HepG2 (cell line): ENCODE measurements at regions not wholly inside any gene's neighbourhood (a gene's known extent, or its start where the extent isn't known, plus 50 kb on each side); places are given as distances from the start of the nearest gene placed in this dataset.

Source experiments
- ATAC-seq: fragments of 200-7000 bp; cut with Tn5 transposase; 3 replicates; pipeline ENCODE4 v1.9.1; 2020; ENCODE audit warnings: mild to moderate bottlenecking, moderate library complexity
- BruUV-seq: library from RNA; stranded (reverse); fragments of 400-500 nt; replicated peaks from 2 replicates; lab custom pipeline; 2021; lab: Mats Ljungman, UMichigan
- CTCF ChIA-PET: fragments of 300-600 bp; formaldehyde crosslinking; extraction: SDS; loops from one replicate; lab custom pipeline; 2021; ENCODE audit warnings: low total read pairs, inconsistent platforms, low intra/inter-chr PET ratio; lab: Yijun Ruan, JAX
- POLR2A ChIA-PET: fragments of 350-600 bp; sonication (Branson Sonifier 250); formaldehyde crosslinking; loops from one replicate; lab custom pipeline; 2020; ENCODE audit warnings: antibody characterized with exemption, inconsistent platforms; lab: Yijun Ruan, JAX
- DNase-seq: peaks from one replicate; pipeline ENCODE4 v3.0.0-alpha.2; 2015; ENCODE audit warnings: low spot score
- FAIRE-seq: peaks from 3 replicates; lab custom pipeline; 2011; peaks lifted over from hg19 to GRCh38; lab: Jason Lieb, UNC
- H2AFZ ChIP-seq: one replicate; pipeline ENCODE4 v1.6.1; 2011; ENCODE audit warnings: low read length, inconsistent platforms
- H3K27ac ChIP-seq: fragments of 300-600 bp; 3 replicates; pipeline ENCODE4 v1.8.0; 2011; ENCODE audit warnings: mixed run types, mild to moderate bottlenecking, mixed read lengths, low read length, inconsistent platforms; ENCODE audit not compliant: insufficient read depth; ENCODE audit errors: extremely low read length
- H3K27me3 ChIP-seq, 2 experiments: fragments of 200-600 bp in 1 of 2; 2 replicates in 1 of 2; 3 replicates in 1 of 2; pipeline versions ENCODE4 v1.6.0 to v1.8.0; 2011; ENCODE audit warnings: low read length in 2 of 2, mild to moderate bottlenecking in 2 of 2, moderate library complexity in 2 of 2, inconsistent platforms in 1 of 2; ENCODE audit not compliant: insufficient read depth in 2 of 2, control insufficient read depth in 1 of 2
- H3K36me3 ChIP-seq, 2 experiments: fragments of 200-600 bp in 1 of 2; replicated peaks in 1 of 2; 2 replicates in 1 of 2; 3 replicates in 1 of 2; pipeline versions ENCODE4 v1.5.1 to v1.8.0; 2011; ENCODE audit warnings: low read length in 2 of 2, inconsistent platforms in 1 of 2; ENCODE audit not compliant: insufficient read depth in 2 of 2, control insufficient read depth in 1 of 2
- H3K4me1 ChIP-seq: 2 replicates; pipeline ENCODE4 v1.5.1; 2012; ENCODE audit warnings: low read length, inconsistent platforms; ENCODE audit not compliant: insufficient read depth
- H3K4me2 ChIP-seq: 2 replicates; pipeline ENCODE4 v1.6.0; 2011; ENCODE audit warnings: low read depth, low read length, inconsistent platforms
- H3K4me3 ChIP-seq, 3 experiments: fragments of 200-600 bp in 1 of 3; sonication (generic), shearing (Covaris generic) in 1 of 3; replicated peaks in 1 of 3; 2 replicates each; pipeline ENCODE4 v1.5.1; 2011 to 2016; ENCODE audit warnings: low read length in 3 of 3, inconsistent platforms in 2 of 3, low read depth in 2 of 3, mild to moderate bottlenecking in 2 of 3, control low read depth in 1 of 3, mixed read lengths in 1 of 3; ENCODE audit not compliant: insufficient read depth in 1 of 3
- H3K79me2 ChIP-seq: one replicate; pipeline ENCODE4 v1.6.1; 2011; ENCODE audit warnings: low read length, inconsistent platforms; ENCODE audit not compliant: insufficient read depth
- H3K9ac ChIP-seq: 2 replicates; pipeline ENCODE4 v1.6.0; 2011; ENCODE audit warnings: mild to moderate bottlenecking, low read depth, low read length, inconsistent platforms; ENCODE audit not compliant: insufficient read depth
- H3K9me3 ChIP-seq: 2 replicates; pipeline ENCODE4 v1.5.1; 2012; ENCODE audit warnings: mild to moderate bottlenecking, low read length
- H4K20me1 ChIP-seq: 2 replicates; pipeline ENCODE4 v1.6.0; 2011; ENCODE audit warnings: inconsistent platforms, mild to moderate bottlenecking, low read length, moderate library complexity; ENCODE audit not compliant: insufficient read depth
- FOSL2 ChIP-seq: sonication (generic); formaldehyde crosslinking; IDR thresholded peaks from 2 replicates; pipeline ENCODE4 v1.4.0; 2020; ENCODE audit warnings: missing genetic modification reagents
- GLI4 ChIP-seq: sonication (generic); formaldehyde crosslinking; IDR thresholded peaks from 2 replicates; pipeline ENCODE4 v1.5.1; 2020; ENCODE audit warnings: missing genetic modification reagents, mild to moderate bottlenecking, moderate library complexity, borderline replicate concordance
- MED1 ChIP-seq: sonication (generic); formaldehyde crosslinking; IDR thresholded peaks from 2 replicates; pipeline ENCODE4 v1.4.0; 2020; ENCODE audit warnings: missing genetic modification reagents
- RNF2 ChIP-seq: fragments of 450-650 bp; conservative IDR thresholded peaks from 2 replicates; pipeline ENCODE4 v1.6.1; 2016; ENCODE audit warnings: low read depth
- SP2 ChIP-seq: sonication (generic); formaldehyde crosslinking; IDR thresholded peaks from 2 replicates; pipeline ENCODE4 v1.5.1; 2020; ENCODE audit warnings: mild to moderate bottlenecking, missing genetic modification reagents
- WIZ ChIP-seq: sonication (generic); formaldehyde crosslinking; IDR thresholded peaks from 2 replicates; pipeline ENCODE4 v1.5.1; 2020; ENCODE audit warnings: mild to moderate bottlenecking, missing genetic modification reagents
- ZNF121 ChIP-seq: sonication (generic); formaldehyde crosslinking; IDR thresholded peaks from 2 replicates; pipeline ENCODE4 v1.5.0; 2020; ENCODE audit warnings: mild to moderate bottlenecking, missing genetic modification reagents
- ZNF672 ChIP-seq: sonication (generic); formaldehyde crosslinking; IDR thresholded peaks from 2 replicates; pipeline ENCODE4 v1.8.1; 2022; ENCODE audit warnings: missing genetic modification reagents
- ZNF770 ChIP-seq: sonication (generic); formaldehyde crosslinking; IDR thresholded peaks from 2 replicates; pipeline ENCODE4 v1.5.0; 2020; ENCODE audit warnings: mild to moderate bottlenecking, missing genetic modification reagents
- ZNF775 ChIP-seq: sonication (generic); formaldehyde crosslinking; IDR thresholded peaks from 2 replicates; pipeline ENCODE4 v1.4.0; 2020; ENCODE audit warnings: missing genetic modification reagents, mild to moderate bottlenecking, moderate library complexity, borderline replicate concordance
- WGBS: methylation state at CpG from one replicate; pipeline ENCODE4 v1.1.6; 2017; ENCODE audit warnings: low lambda C conversion rate; 5-methylcytosine and 5-hydroxymethylcytosine counted together
- in situ Hi-C: cut with HindIII; loops from 2 replicates; pipeline ENCODE4 v1.10.0; 2017; ENCODE audit warnings: low pct_unique_long_range_greater_than_20kb; ENCODE audit not compliant: extremely low pct_ligation_motif_present
- intact Hi-C: fragments of 100-400 bp; cut with micrococcal nuclease; formaldehyde crosslinking; loops from one replicate; pipeline ENCODE4 v1.10.0; 2022; ENCODE audit not compliant: unreplicated experiment

DNA sequence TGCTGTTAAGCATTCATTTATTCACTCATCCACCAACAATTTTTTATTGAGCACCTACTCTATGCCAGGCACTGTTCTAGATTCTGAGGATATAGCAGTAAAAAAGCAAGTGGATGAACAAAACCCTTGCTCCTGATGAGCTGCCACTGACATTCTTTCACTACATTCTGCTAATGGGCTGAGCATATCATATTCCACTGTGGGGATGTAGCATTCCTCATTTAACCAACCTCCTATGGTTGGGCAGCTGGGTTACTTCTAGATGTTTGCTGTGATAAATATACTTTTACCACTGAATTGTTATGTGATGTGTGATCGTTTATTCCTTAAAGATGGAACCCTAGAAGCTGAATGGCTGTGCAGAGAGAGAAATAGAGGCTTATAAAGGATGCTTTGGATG, 176.9 kb downstream of the MN1 start:
- no TSS peak for BruUV-seq
- Histone ChIP-seq H3K4me1 (peaks cover 33% of the 10 kb centered on the region), H3K9ac (no peak overlapping the region), H3K36me3 (no peaks in the 10 kb centered on the region), H3K4me3 (no peak overlapping the region), H3K4me2 (no peak overlapping the region), H3K27ac (no peak overlapping the region), H3K79me2 (no peaks in the 10 kb centered on the region), H3K27me3 (peaks cover 0 to 11% of the 10 kb centered on the region in 2 experiments; a peak in 4 of 5 replicates), H3K9me3 (no peaks in the 10 kb centered on the region), H2AFZ (no peak overlapping the region), H4K20me1 (no peaks in the 10 kb centered on the region)
- ChIA-PET CTCF (no interaction called here), POLR2A (no interaction called here)
- in situ Hi-C loops (no loop called here), intact Hi-C loops (loop anchor here (5.0 kb wide), 1 partner anchor 217 kb away; no protein-coding TSS in a partner anchor)
- 0% methylated on average over 1 of the region's 1 CpG for WGBS
- ATAC-seq = no peak
- FAIRE-seq = no peak
- no peak for TF ChIP-seq SP2 (CRISPR knock-in tag)
- no peak for TF ChIP-seq RNF2
- TF ChIP-seq ZNF672 (CRISPR knock-in tag) = no peak
- no peak for TF ChIP-seq GLI4 (CRISPR knock-in tag)
- TF ChIP-seq MED1 (CRISPR knock-in tag) = no peak
- TF ChIP-seq ZNF775 (CRISPR knock-in tag) = no peak
- no peak for DNase-seq

GRCh38 chr22:27625769-27626674, 175.5 kb downstream of the MN1 start:
- in situ Hi-C loops = no loop called here
- Histone ChIP-seq H3K36me3 (no peaks in the 10 kb centered on the region), H3K4me3 (no peak overlapping the region), H3K27me3 (no peaks in the 10 kb centered on the region; a peak in 3 of 5 replicates), H3K79me2 (no peaks in the 10 kb centered on the region), H3K9me3 (no peaks in the 10 kb centered on the region), H3K9ac (no peak overlapping the region), H3K4me1 (peaks cover 33% of the 10 kb centered on the region), H3K4me2 (no peak overlapping the region), H2AFZ (no peak overlapping the region), H3K27ac (no peak overlapping the region), H4K20me1 (no peaks in the 10 kb centered on the region)
- ChIA-PET CTCF (no interaction called here), POLR2A (no interaction called here)
- no peak for DNase-seq
- TF ChIP-seq ZNF770 (CRISPR knock-in tag) (peak; percentile 61), ZNF121 (peak; percentile 80), FOSL2 (CRISPR knock-in tag) (peak; percentile 40), WIZ (no peak)
- WGBS = 60% methylated on average over 12 of the region's 12 CpGs
- FAIRE-seq = no peak
- no peak for ATAC-seq
- no TSS peak for BruUV-seq
- intact Hi-C loops = loop anchor here (5.0 kb wide), 1 partner anchor 219 kb away; no protein-coding TSS in a partner anchor
